OCI-LY3 (cell line): ENCODE measurements at regions not wholly inside any gene's neighbourhood (a gene's known extent, or its start where the extent isn't known, plus 50 kb on each side); places are given as distances from the start of the nearest gene placed in this dataset.

Experiments
- H2AFZ ChIP-seq: fragments of 200-600, 300-600 bp; shearing (Covaris generic); 2 replicates; pipeline ENCODE4 v1.6.0; 2014; ENCODE audit warnings: antibody characterized with exemption, low read depth, low read length
- H3K27ac ChIP-seq: fragments of 200-600, 300-600 bp; sonication (generic); 2 replicates; pipeline ENCODE4 v1.5.1; 2014; ENCODE audit warnings: mild to moderate bottlenecking, low read length, moderate library complexity, mixed read lengths
- H3K27me3 ChIP-seq: fragments of 200-600, 300-600 bp; sonication (generic); 2 replicates; pipeline ENCODE4 v1.6.1; 2014; ENCODE audit warnings: low read depth, low read length, mixed read lengths
- H3K36me3 ChIP-seq: fragments of 200-600, 300-600 bp; sonication (generic); replicated peaks from 2 replicates; pipeline ENCODE3; 2014; ENCODE audit warnings: low read depth, low read length, mixed read lengths
- H3K4me1 ChIP-seq: fragments of 300-600, 200-600 bp; sonication (generic); 2 replicates; pipeline ENCODE4 v1.6.1; 2014; ENCODE audit warnings: low read length, mixed read lengths
- H3K4me2 ChIP-seq: fragments of 200-600, 300-600 bp; sonication (generic); 2 replicates; pipeline ENCODE4 v1.6.1; 2014; ENCODE audit warnings: low read length, mixed read lengths
- H3K4me3 ChIP-seq: fragments of 300-600, 200-600 bp; sonication (generic); 2 replicates; pipeline ENCODE4 v1.5.1; 2014; ENCODE audit warnings: antibody characterized with exemption, mild to moderate bottlenecking, low read length, moderate library complexity
- H3K79me2 ChIP-seq: fragments of 300-600, 200-600 bp; shearing (Covaris generic); 2 replicates; pipeline ENCODE4 v1.6.1; 2014; ENCODE audit warnings: mild to moderate bottlenecking, low read length, mixed read lengths
- H3K9ac ChIP-seq: fragments of 300-600, 200-600 bp; shearing (Covaris generic); 2 replicates; pipeline ENCODE4 v1.6.0; 2014; ENCODE audit warnings: mild to moderate bottlenecking, low read length, moderate library complexity
- H3K9me3 ChIP-seq: fragments of 200-600, 300-600 bp; shearing (Covaris generic); 2 replicates; pipeline ENCODE4 v1.6.1; 2014; ENCODE audit warnings: low read length, mixed read lengths; ENCODE audit not compliant: insufficient read depth
- H4K20me1 ChIP-seq: fragments of 200-600, 300-600 bp; sonication (generic); 2 replicates; pipeline ENCODE4 v1.6.1; 2016; ENCODE audit warnings: low read length, mixed read lengths; ENCODE audit not compliant: insufficient read depth
- EZH2phosphoT487 ChIP-seq: fragments of 200-600 bp; shearing (Covaris generic); IDR thresholded peaks from 2 replicates; pipeline ENCODE4 v1.6.1; 2018; ENCODE audit warnings: antibody characterized with exemption, mixed run types, low read depth
- TF ChIP-seq, protein P1 (sequence below): fragments of 200-600, 300-600 bp; sonication (generic); IDR thresholded peaks from 2 replicates; pipeline ENCODE4 v1.5.1; 2014; ENCODE audit warnings: antibody characterized with exemption, low read length, low read depth

GRCh38 chr10:42519079-42519478 lies 119.3 kb downstream of the ZNF33B start:
- Histone ChIP-seq H3K4me2 (no peak overlapping the region), H3K36me3 (peaks cover 37% of the 10 kb centered on the region), H3K4me1 (no peaks in the 10 kb centered on the region), H3K27me3 (no peaks in the 10 kb centered on the region), H3K27ac (no peak overlapping the region), H3K9me3 (no peaks in the 10 kb centered on the region; the same call in 1 of the 2 replicates), H3K4me3 (no peak overlapping the region), H2AFZ (no peak overlapping the region), H3K9ac (no peak overlapping the region), H4K20me1 (no peaks in the 10 kb centered on the region), H3K79me2 (no peaks in the 10 kb centered on the region)
- TF ChIP-seq, protein P1, sequence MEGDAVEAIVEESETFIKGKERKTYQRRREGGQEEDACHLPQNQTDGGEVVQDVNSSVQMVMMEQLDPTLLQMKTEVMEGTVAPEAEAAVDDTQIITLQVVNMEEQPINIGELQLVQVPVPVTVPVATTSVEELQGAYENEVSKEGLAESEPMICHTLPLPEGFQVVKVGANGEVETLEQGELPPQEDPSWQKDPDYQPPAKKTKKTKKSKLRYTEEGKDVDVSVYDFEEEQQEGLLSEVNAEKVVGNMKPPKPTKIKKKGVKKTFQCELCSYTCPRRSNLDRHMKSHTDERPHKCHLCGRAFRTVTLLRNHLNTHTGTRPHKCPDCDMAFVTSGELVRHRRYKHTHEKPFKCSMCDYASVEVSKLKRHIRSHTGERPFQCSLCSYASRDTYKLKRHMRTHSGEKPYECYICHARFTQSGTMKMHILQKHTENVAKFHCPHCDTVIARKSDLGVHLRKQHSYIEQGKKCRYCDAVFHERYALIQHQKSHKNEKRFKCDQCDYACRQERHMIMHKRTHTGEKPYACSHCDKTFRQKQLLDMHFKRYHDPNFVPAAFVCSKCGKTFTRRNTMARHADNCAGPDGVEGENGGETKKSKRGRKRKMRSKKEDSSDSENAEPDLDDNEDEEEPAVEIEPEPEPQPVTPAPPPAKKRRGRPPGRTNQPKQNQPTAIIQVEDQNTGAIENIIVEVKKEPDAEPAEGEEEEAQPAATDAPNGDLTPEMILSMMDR: no peak
- TF ChIP-seq EZH2phosphoT487: no peak

DNA sequence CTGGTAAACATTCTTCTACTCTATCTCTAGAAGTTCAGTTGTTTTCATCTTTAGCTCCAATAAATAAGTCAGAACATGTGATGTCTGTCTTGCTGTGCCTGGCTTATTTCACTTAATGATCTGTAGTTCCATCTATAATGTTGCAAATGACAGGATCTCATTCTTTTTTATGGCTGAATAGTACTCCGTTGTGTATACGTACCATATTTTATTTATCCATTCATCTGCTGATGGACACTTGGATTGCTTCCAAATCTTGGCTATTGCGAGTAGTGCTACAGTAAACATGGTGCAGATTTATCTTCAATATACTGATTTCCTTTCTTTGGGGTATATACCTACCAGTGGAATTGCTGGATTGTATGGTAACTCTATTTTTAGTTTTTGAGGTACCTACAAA lies 124.4 kb downstream of the ZNF33B start:
- TF ChIP-seq EZH2phosphoT487: no peak
- TF ChIP-seq, protein P1: no peak
- no peaks in the 10 kb centered on the region for H3K36me3 ChIP-seq
- no peak overlapping the region for H3K9ac ChIP-seq
- no peaks in the 10 kb centered on the region for H3K4me1 ChIP-seq
- H3K27me3 ChIP-seq: no peaks in the 10 kb centered on the region
- no peak overlapping the region for H3K4me3 ChIP-seq
- no peaks in the 10 kb centered on the region for H3K9me3 ChIP-seq
- no peaks in the 10 kb centered on the region for H3K79me2 ChIP-seq
- no peak overlapping the region for H3K27ac ChIP-seq
- no peak overlapping the region for H2AFZ ChIP-seq
- H3K4me2 ChIP-seq: no peak overlapping the region
- no peaks in the 10 kb centered on the region for H4K20me1 ChIP-seq

DNA sequence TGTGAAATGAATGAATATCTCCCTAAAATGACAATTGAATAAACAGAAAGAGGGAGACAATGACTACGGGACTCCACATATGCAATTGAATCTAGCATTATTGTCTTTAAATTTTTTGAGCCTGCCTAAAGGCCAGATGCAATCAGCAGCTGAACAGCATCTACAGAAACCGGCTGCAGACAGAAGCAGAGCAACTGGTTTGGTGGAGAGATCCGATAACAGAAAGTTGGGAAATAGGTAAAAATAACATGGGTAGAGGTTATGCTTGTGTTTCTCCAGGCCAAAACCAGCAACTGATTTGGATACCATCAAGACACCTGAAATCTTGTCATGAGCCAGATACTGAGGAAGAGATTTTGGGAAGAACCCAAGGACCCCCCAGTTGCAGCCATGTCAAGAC lies 146.6 kb downstream of the ZNF33B start:
- H3K4me1 ChIP-seq: no peaks in the 10 kb centered on the region
- no peaks in the 10 kb centered on the region for H3K79me2 ChIP-seq
- no peak overlapping the region for H3K4me2 ChIP-seq
- H3K27me3 ChIP-seq: no peaks in the 10 kb centered on the region
- no peaks in the 10 kb centered on the region for H4K20me1 ChIP-seq
- no peak overlapping the region for H3K9ac ChIP-seq
- no peak overlapping the region for H3K4me3 ChIP-seq
- no peaks in the 10 kb centered on the region for H3K36me3 ChIP-seq
- no peak for TF ChIP-seq EZH2phosphoT487
- TF ChIP-seq, protein P1: no peak
- H3K9me3 ChIP-seq: no peaks in the 10 kb centered on the region
- H3K27ac ChIP-seq: no peak overlapping the region
- no peak overlapping the region for H2AFZ ChIP-seq

- no peak overlapping the region for H3K9ac ChIP-seq
- no peaks in the 10 kb centered on the region for H3K4me1 ChIP-seq
- no peaks in the 10 kb centered on the region for H4K20me1 ChIP-seq
- no peaks in the 10 kb centered on the region for H3K36me3 ChIP-seq
- H2AFZ ChIP-seq: no peak overlapping the region
- no peak overlapping the region for H3K4me2 ChIP-seq
- no peak overlapping the region for H3K4me3 ChIP-seq
- H3K27ac ChIP-seq: no peak overlapping the region
- TF ChIP-seq, protein P1: no peak
- TF ChIP-seq EZH2phosphoT487: no peak
- H3K79me2 ChIP-seq: no peaks in the 10 kb centered on the region
- H3K27me3 ChIP-seq: no peaks in the 10 kb centered on the region
- no peaks in the 10 kb centered on the region for H3K9me3 ChIP-seq
Measured at GRCh38 chr10:42491001-42491592, 147.3 kb downstream of the ZNF33B start.
